ENCODE measurements at regions not wholly inside any gene's neighbourhood (a gene's known extent, or its start where the extent isn't known, plus 50 kb on each side); places are given as distances from the start of the nearest gene placed in this dataset.

DNA sequence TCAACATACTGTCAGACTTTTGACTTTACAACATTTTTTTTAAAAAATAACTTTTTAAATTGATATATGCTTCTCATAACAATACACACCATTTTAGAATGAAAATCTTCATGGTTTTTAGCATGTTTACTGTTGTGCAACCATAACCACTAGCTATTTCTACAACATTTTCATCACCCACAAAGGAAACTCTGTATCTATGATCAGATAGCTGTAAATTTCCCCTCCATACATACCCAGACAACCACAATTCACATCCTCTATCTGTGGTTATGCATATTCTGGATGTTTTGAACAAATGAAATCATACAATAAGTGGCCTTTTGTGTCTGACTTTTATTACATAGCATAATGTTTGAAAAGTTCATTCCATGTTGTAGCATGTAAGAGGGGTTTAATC, 1666.0 kb downstream of the EFNB2 start:
- Histone ChIP-seq H3K14ac (replicated peaks; ENCODE audit: low read depth, low read length) (no peak overlapping the region), H3K9me1 (ENCODE audit: insufficient read depth, low read length) (no peaks in the 10 kb centered on the region), H2BK15ac (ENCODE audit: low read depth, low read length) (no peak overlapping the region), H2BK120ac (ENCODE audit: low read depth, low read length) (no peak overlapping the region), H3K9me3 (ENCODE audit: control insufficient read depth, insufficient read depth, low read length) (no peaks in the 10 kb centered on the region), H2AFZ (replicated peaks; ENCODE audit: low read length, poor library complexity) (no peak overlapping the region), H3K4me1 (ENCODE audit: control insufficient read depth, insufficient read depth, low read length) (no peaks in the 10 kb centered on the region), H3K23ac (ENCODE audit: low read depth, low read length) (no peak overlapping the region), H3K4ac (ENCODE audit: low read depth, low read length) (no peak overlapping the region), H2BK20ac (ENCODE audit: low read depth, low read length) (no peak overlapping the region), H3K79me1 (ENCODE audit: low read depth in 1 of 2, low read length in 2 of 2) (no peaks in the 10 kb centered on the region), H3K18ac (ENCODE audit: low read depth, low read length) (no peak overlapping the region), H2BK5ac (ENCODE audit: low read depth, low read length, poor library complexity, severe bottlenecking) (no peak overlapping the region), H4K5ac (ENCODE audit: low read depth, low read length) (no peak overlapping the region), H4K20me1 (ENCODE audit: insufficient read depth, low read length) (no peaks in the 10 kb centered on the region), H3K4me2 (ENCODE audit: low read depth, low read length) (no peak overlapping the region), H2AK9ac (replicated peaks; ENCODE audit: low read depth, low read length, poor library complexity) (no peak overlapping the region), H3K9ac (ENCODE audit: low read depth, low read length) (no peak overlapping the region), H3K4me3 (ENCODE audit: insufficient read depth, low read depth, low read length) (no peak overlapping the region), H3K27me3 (ENCODE audit: control insufficient read depth, insufficient read depth, low read length) (no peaks in the 10 kb centered on the region), H4K8ac (ENCODE audit: low read depth in 2 of 2, low read length in 2 of 2) (no peak overlapping the region), H3K56ac (ENCODE audit: extremely low read depth, insufficient read depth, low read length) (no peak overlapping the region), H2AK5ac (ENCODE audit: low read depth, low read length) (no peak overlapping the region), H3K27ac (ENCODE audit: insufficient read depth, low read length) (no peak overlapping the region), H4K91ac (ENCODE audit: insufficient read depth, low read depth, low read length) (no peak overlapping the region), H3K36me3 (ENCODE audit: control insufficient read depth, insufficient read depth, low read length) (no peaks in the 10 kb centered on the region)
- dilution Hi-C loops (cut with HindIII; ENCODE audit: low sequenced_read_pairs, unreplicated experiment) (no loop called here), intact Hi-C loops (cut with micrococcal nuclease) (no loop called here), in situ Hi-C loops (cut with MboI; ENCODE audit: low sequenced_read_pairs) (no loop called here)
- ChIA-PET CTCF (no interaction called here), POLR2A (ENCODE audit: unreplicated experiment) (no interaction called here)
- TF ChIP-seq SMC3 (IDR thresholded peaks at IDR 0.05; ENCODE audit: low read depth, low read length) (no peak), POLR2A (IDR thresholded peaks at IDR 0.05; ENCODE audit: low read depth, low read length) (no peak), RCOR1 (IDR thresholded peaks at IDR 0.05; ENCODE audit: insufficient replicate concordance, low read length) (no peak), NFE2L2 (IDR thresholded peaks at IDR 0.05; ENCODE audit: low read depth, low read length) (no peak), CEBPB (IDR thresholded peaks at IDR 0.05; ENCODE audit: low read depth, low read length) (no peak), MAZ (IDR thresholded peaks at IDR 0.05; ENCODE audit: borderline replicate concordance, low read depth, low read length) (no peak), RFX5 (IDR thresholded peaks at IDR 0.05; ENCODE audit: low read depth, low read length) (no peak), FOS (IDR thresholded peaks at IDR 0.05; ENCODE audit: low read depth, low read length) (no peak), MXI1 (IDR thresholded peaks at IDR 0.05; ENCODE audit: borderline replicate concordance, low read depth, low read length) (no peak), RAD21 (IDR thresholded peaks at IDR 0.05; ENCODE audit: low read length) (no peak)
- TF ChIP-seq, protein P1, sequence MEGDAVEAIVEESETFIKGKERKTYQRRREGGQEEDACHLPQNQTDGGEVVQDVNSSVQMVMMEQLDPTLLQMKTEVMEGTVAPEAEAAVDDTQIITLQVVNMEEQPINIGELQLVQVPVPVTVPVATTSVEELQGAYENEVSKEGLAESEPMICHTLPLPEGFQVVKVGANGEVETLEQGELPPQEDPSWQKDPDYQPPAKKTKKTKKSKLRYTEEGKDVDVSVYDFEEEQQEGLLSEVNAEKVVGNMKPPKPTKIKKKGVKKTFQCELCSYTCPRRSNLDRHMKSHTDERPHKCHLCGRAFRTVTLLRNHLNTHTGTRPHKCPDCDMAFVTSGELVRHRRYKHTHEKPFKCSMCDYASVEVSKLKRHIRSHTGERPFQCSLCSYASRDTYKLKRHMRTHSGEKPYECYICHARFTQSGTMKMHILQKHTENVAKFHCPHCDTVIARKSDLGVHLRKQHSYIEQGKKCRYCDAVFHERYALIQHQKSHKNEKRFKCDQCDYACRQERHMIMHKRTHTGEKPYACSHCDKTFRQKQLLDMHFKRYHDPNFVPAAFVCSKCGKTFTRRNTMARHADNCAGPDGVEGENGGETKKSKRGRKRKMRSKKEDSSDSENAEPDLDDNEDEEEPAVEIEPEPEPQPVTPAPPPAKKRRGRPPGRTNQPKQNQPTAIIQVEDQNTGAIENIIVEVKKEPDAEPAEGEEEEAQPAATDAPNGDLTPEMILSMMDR (conservative IDR thresholded peaks at IDR 0.05; ENCODE audit: low read depth, low read length): no peak
- TF ChIP-seq, protein P2, sequence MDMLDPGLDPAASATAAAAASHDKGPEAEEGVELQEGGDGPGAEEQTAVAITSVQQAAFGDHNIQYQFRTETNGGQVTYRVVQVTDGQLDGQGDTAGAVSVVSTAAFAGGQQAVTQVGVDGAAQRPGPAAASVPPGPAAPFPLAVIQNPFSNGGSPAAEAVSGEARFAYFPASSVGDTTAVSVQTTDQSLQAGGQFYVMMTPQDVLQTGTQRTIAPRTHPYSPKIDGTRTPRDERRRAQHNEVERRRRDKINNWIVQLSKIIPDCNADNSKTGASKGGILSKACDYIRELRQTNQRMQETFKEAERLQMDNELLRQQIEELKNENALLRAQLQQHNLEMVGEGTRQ (IDR thresholded peaks at IDR 0.05; ENCODE audit: low read depth, low read length): no peak
- ATAC-seq (ENCODE audit: low read depth) (no peak), DNase-seq (no peak)
- no TSS peak for BruUV-seq (replicated peaks)

Data from IMR-90 (cell line).